Smooth muscle cell (in vitro differentiated cells): ENCODE measurements at regions not wholly inside any gene's neighbourhood (a gene's known extent, or its start where the extent isn't known, plus 50 kb on each side); places are given as distances from the start of the nearest gene placed in this dataset.
A peak's percentile ranks its signal among the peaks of the same experiment; 100 is the strongest.
"Not testable (repeated sequence)": the region's sequence is repeated elsewhere in the genome, so short reads cannot be mapped to it uniquely, and the experiment has no call there.

Experiments used
- DNase-seq: peaks from one replicate; lab custom pipeline; 2025; ENCODE audit not compliant: unreplicated experiment; lab: John Stamatoyannopoulos, UW
- H2AFZ ChIP-seq: fragments of 200-600 bp; sonication (generic); 2 replicates; pipeline ENCODE4 v1.6.0; 2016; ENCODE audit warnings: antibody characterized with exemption, low read depth, mild to moderate bottlenecking
- H3F3A ChIP-seq: fragments of 200-600 bp; sonication (generic); 2 replicates; pipeline ENCODE4 v1.6.0; 2017; ENCODE audit warnings: antibody characterized with exemption, low read depth
- H3K27ac ChIP-seq: fragments of 200-600 bp; sonication (generic); 2 replicates; pipeline ENCODE4 v1.5.1; 2016; ENCODE audit warnings: low read depth, mild to moderate bottlenecking
- H3K27me3 ChIP-seq: fragments of 200-600 bp; sonication (generic); 2 replicates; pipeline ENCODE4 v1.6.1; 2016; ENCODE audit warnings: low read depth, mild to moderate bottlenecking
- H3K36me3 ChIP-seq: fragments of 200-600 bp; sonication (generic); 2 replicates; pipeline ENCODE4 v1.5.1; 2016; ENCODE audit warnings: low read depth
- H3K4me1 ChIP-seq: fragments of 200-600 bp; sonication (generic); 2 replicates; pipeline ENCODE4 v1.5.1; 2016; ENCODE audit warnings: low read depth
- H3K4me2 ChIP-seq: fragments of 200-600 bp; sonication (generic); 2 replicates; pipeline ENCODE4 v1.6.0; 2016; ENCODE audit warnings: mild to moderate bottlenecking
- H3K4me3 ChIP-seq: fragments of 200-600 bp; sonication (generic); 2 replicates; pipeline ENCODE4 v1.5.1; 2016; ENCODE audit warnings: mild to moderate bottlenecking
- H3K79me2 ChIP-seq: fragments of 200-600 bp; sonication (generic); 2 replicates; pipeline ENCODE4 v1.6.0; 2016; ENCODE audit warnings: low read depth, mild to moderate bottlenecking
- H3K9ac ChIP-seq: fragments of 200-600 bp; sonication (generic); 2 replicates; pipeline ENCODE4 v1.6.0; 2016; ENCODE audit warnings: low read depth
- H3K9me3 ChIP-seq: fragments of 200-600 bp; sonication (generic); replicated peaks from 2 replicates; pipeline ENCODE4 v1.5.1; 2016; ENCODE audit warnings: low read depth
- H4K20me1 ChIP-seq: fragments of 200-600 bp; sonication (generic); 2 replicates; pipeline ENCODE4 v1.6.0; 2016; ENCODE audit warnings: low read depth
- CTCF ChIP-seq: fragments of 200-600 bp; sonication (generic); IDR thresholded peaks from 2 replicates; pipeline ENCODE4 v1.5.1; 2017; ENCODE audit warnings: borderline replicate concordance, mild to moderate bottlenecking, antibody characterized with exemption; ENCODE audit not compliant: insufficient read depth, poor library complexity, severe bottlenecking
- WGBS: methylation state at CpG from one replicate; pipeline ENCODE4 v1.1.7; 2016; ENCODE audit warnings: low lambda C conversion rate; 5-methylcytosine and 5-hydroxymethylcytosine counted together

- Histone ChIP-seq H3K27me3 (no peaks in the 10 kb centered on the region), H3K4me2 (no peak overlapping the region), H3K4me3 (no peak overlapping the region), H3K36me3 (no peaks in the 10 kb centered on the region), H4K20me1 (no peaks in the 10 kb centered on the region), H3K4me1 (no peaks in the 10 kb centered on the region), H3K9ac (no peak overlapping the region), H3K9me3 (no peaks in the 10 kb centered on the region), H3K27ac (no peak overlapping the region), H3K79me2 (no peaks in the 10 kb centered on the region), H3F3A (no peaks in the 10 kb centered on the region), H2AFZ (no peak overlapping the region)
- WGBS = 80% methylated on average over 2 of the region's 2 CpGs
- no peak for DNase-seq
- no peak for TF ChIP-seq CTCF
These were observed 182.8 kb downstream of the HS3ST3A1 start for GRCh38 chr17:13418891-13419290.

GRCh38 chr17:13417381-13417950 is 184.3 kb downstream of the HS3ST3A1 start:
- H3K27ac ChIP-seq = no peak overlapping the region
- TF ChIP-seq CTCF = no peak
- no peak overlapping the region for H3K9ac ChIP-seq
- no peak for DNase-seq
- no peaks in the 10 kb centered on the region for H4K20me1 ChIP-seq
- no peaks in the 10 kb centered on the region for H3K27me3 ChIP-seq
- H3K4me3 ChIP-seq = no peak overlapping the region
- H3K4me1 ChIP-seq = no peaks in the 10 kb centered on the region
- H2AFZ ChIP-seq = no peak overlapping the region
- no peaks in the 10 kb centered on the region for H3K79me2 ChIP-seq
- no peaks in the 10 kb centered on the region for H3F3A ChIP-seq
- H3K9me3 ChIP-seq = no peaks in the 10 kb centered on the region
- H3K4me2 ChIP-seq = no peak overlapping the region
- no peaks in the 10 kb centered on the region for H3K36me3 ChIP-seq
- WGBS = 64% methylated on average over 2 of the region's 2 CpGs

GRCh38 chr17:13416748-13417363 is 184.9 kb downstream of the HS3ST3A1 start:
- no peak overlapping the region for H2AFZ ChIP-seq
- no peak for TF ChIP-seq CTCF
- DNase-seq = no peak
- H3K27ac ChIP-seq = no peak overlapping the region
- H3K4me1 ChIP-seq = no peaks in the 10 kb centered on the region
- no peaks in the 10 kb centered on the region for H3K9me3 ChIP-seq
- H3K27me3 ChIP-seq = no peaks in the 10 kb centered on the region
- H3K4me2 ChIP-seq = no peak overlapping the region
- H4K20me1 ChIP-seq = no peaks in the 10 kb centered on the region
- H3F3A ChIP-seq = no peaks in the 10 kb centered on the region
- H3K36me3 ChIP-seq = no peaks in the 10 kb centered on the region
- H3K9ac ChIP-seq = no peak overlapping the region
- 76% methylated on average over 3 of the region's 3 CpGs for WGBS
- no peak overlapping the region for H3K4me3 ChIP-seq
- H3K79me2 ChIP-seq = no peaks in the 10 kb centered on the region

GRCh38 chr17:13415871-13416416 is 185.8 kb downstream of the HS3ST3A1 start:
- peak overlapping the region; percentile 33 for H3K4me2 ChIP-seq
- DNase-seq = no peak
- no peak overlapping the region for H3K9ac ChIP-seq
- no peaks in the 10 kb centered on the region for H3K27me3 ChIP-seq
- H3K79me2 ChIP-seq = no peaks in the 10 kb centered on the region
- no peaks in the 10 kb centered on the region for H3F3A ChIP-seq
- no peaks in the 10 kb centered on the region for H3K36me3 ChIP-seq
- H3K4me1 ChIP-seq = no peaks in the 10 kb centered on the region
- 44% methylated on average over 13 of the region's 13 CpGs for WGBS
- TF ChIP-seq CTCF = no peak
- H3K4me3 ChIP-seq = no peak overlapping the region
- H3K27ac ChIP-seq = no peak overlapping the region
- H3K9me3 ChIP-seq = no peaks in the 10 kb centered on the region
- no peaks in the 10 kb centered on the region for H4K20me1 ChIP-seq
- H2AFZ ChIP-seq = no peak overlapping the region

GRCh38 chr17:13415200-13415599 is 186.5 kb downstream of the HS3ST3A1 start:
- not testable (repeated sequence) for H3F3A ChIP-seq, H3K27ac ChIP-seq, H3K4me2 ChIP-seq, H2AFZ ChIP-seq, DNase-seq, H3K9ac ChIP-seq, H3K79me2 ChIP-seq, H3K9me3 ChIP-seq, H3K4me1 ChIP-seq, H3K27me3 ChIP-seq, H3K36me3 ChIP-seq, H3K4me3 ChIP-seq, H4K20me1 ChIP-seq
- WGBS = 82% methylated on average over 3 of the region's 3 CpGs
